NCI-H460 (cell line): ENCODE measurements at regions not wholly inside any gene's neighbourhood (a gene's known extent, or its start where the extent isn't known, plus 50 kb on each side); places are given as distances from the start of the nearest gene placed in this dataset.
A peak's percentile ranks its signal among the peaks of the same experiment; 100 is the strongest.
"Not testable (repeated sequence)": the region's sequence is repeated elsewhere in the genome, so short reads cannot be mapped to it uniquely, and the experiment has no call there.

Experiments used
- DNase-seq: peaks from one replicate; pipeline ENCODE4 v3.0.0-alpha.2; 2016; ENCODE audit warnings: low read depth; ENCODE audit errors: extremely low read depth

- no peak for DNase-seq
Observed at GRCh38 chr5:106853266-106853665, 817.5 kb downstream of the EFNA5 start.

- no peak for DNase-seq
Observed at GRCh38 chr5:106849266-106849665, 821.5 kb downstream of the EFNA5 start.

GRCh38 chr5:106843812-106844416 lies 826.8 kb downstream of the EFNA5 start:
- peak; percentile 17 for DNase-seq

GRCh38 chr5:106833517-106833916 lies 837.2 kb downstream of the EFNA5 start:
- no peak for DNase-seq

GRCh38 chr5:106827061-106827460 lies 843.7 kb downstream of the EFNA5 start:
- no peak for DNase-seq

GRCh38 chr5:106825374-106825773 lies 845.4 kb downstream of the EFNA5 start:
- no peak for DNase-seq

- DNase-seq: peak; percentile 63
Observed at GRCh38 chr5:106822851-106823250, 847.9 kb downstream of the EFNA5 start.

GRCh38 chr5:106818552-106818951 lies 852.2 kb downstream of the EFNA5 start:
- no peak for DNase-seq

- DNase-seq: no peak
Observed at GRCh38 chr5:106814961-106815360, 855.8 kb downstream of the EFNA5 start.

GRCh38 chr5:106801554-106801953 lies 869.2 kb downstream of the EFNA5 start:
- DNase-seq: no peak

- no peak for DNase-seq
Observed at GRCh38 chr5:106797996-106798395, 872.7 kb downstream of the EFNA5 start.

- no peak for DNase-seq
Observed at GRCh38 chr5:106796081-106796480, 874.7 kb downstream of the EFNA5 start.

- DNase-seq: no peak
Observed at GRCh38 chr5:106784846-106785245, 885.9 kb downstream of the EFNA5 start.

GRCh38 chr5:106780355-106780754 lies 890.4 kb downstream of the EFNA5 start:
- no peak for DNase-seq

- DNase-seq: not testable (repeated sequence)
Observed at GRCh38 chr5:106776515-106776914, 894.2 kb downstream of the EFNA5 start.

GRCh38 chr5:106768392-106768791 lies 902.3 kb downstream of the EFNA5 start:
- DNase-seq: no peak

- no peak for DNase-seq
Observed at GRCh38 chr5:106766916-106767315, 903.8 kb downstream of the EFNA5 start.

GRCh38 chr5:106759581-106759980 lies 911.2 kb downstream of the EFNA5 start:
- no peak for DNase-seq

GRCh38 chr5:106759152-106759551 lies 911.6 kb downstream of the EFNA5 start:
- DNase-seq: no peak

- DNase-seq: no peak
Observed at GRCh38 chr5:106757672-106758071, 913.1 kb downstream of the EFNA5 start.

- DNase-seq: no peak
Observed at GRCh38 chr5:106755789-106756188, 914.9 kb downstream of the EFNA5 start.

- DNase-seq: no peak
Observed at GRCh38 chr5:106755066-106755465, 915.7 kb downstream of the EFNA5 start.

GRCh38 chr5:106749826-106750225 lies 920.9 kb downstream of the EFNA5 start:
- DNase-seq: no peak
